T1000 (cell line): ENCODE measurements at regions not wholly inside any gene's neighbourhood (a gene's known extent, or its start where the extent isn't known, plus 50 kb on each side); places are given as distances from the start of the nearest gene placed in this dataset.

Source experiments
- DNase-seq: peaks from one replicate; lab custom pipeline; 2025; ENCODE audit warnings: mixed read lengths; lab: John Stamatoyannopoulos, UW

- DNase-seq = no peak
Observed at GRCh38 chr18:76126327-76126726, 368.7 kb downstream of the ZNF516 start.

- DNase-seq = no peak
Observed at GRCh38 chr18:76121011-76121410, 374.0 kb downstream of the ZNF516 start.

DNA sequence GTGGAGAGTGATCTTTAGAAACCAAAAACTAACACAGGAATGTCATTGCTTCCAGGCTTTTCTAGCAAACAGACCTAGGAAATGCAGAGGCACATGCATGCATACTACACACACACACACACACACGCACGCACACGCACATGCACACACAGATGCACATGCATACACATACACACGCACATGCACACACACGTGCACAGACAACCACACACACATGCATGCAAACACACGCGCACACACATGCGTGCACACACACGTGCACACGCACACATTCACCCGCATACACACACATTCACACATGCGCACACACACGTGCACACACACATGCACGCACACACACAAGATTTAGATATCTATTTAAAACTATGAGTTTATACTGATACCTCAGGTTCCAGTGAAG lies 379.5 kb downstream of the ZNF516 start:
- DNase-seq = no peak

GRCh38 chr18:76113101-76113500 lies 381.9 kb downstream of the ZNF516 start:
- DNase-seq = no peak

DNA sequence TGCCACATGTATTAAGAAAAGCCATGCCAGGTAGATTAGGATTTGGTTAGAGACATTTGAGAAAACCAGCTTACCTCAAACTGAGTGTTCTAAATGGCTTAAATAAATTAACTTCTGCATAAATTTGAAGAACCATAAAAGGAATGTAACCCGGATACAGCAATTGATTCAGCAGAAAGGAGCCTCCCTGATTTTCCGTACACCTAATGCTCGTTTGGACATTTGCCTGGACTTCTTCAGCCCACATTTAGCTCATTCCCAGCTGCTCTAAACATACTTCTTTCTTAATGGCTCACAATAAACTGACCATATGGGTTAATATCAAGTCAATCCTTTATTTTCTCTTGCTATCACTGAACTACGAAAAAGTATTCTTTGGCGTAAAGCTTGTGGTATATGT lies 392.4 kb downstream of the ZNF516 start:
- no peak for DNase-seq

DNA sequence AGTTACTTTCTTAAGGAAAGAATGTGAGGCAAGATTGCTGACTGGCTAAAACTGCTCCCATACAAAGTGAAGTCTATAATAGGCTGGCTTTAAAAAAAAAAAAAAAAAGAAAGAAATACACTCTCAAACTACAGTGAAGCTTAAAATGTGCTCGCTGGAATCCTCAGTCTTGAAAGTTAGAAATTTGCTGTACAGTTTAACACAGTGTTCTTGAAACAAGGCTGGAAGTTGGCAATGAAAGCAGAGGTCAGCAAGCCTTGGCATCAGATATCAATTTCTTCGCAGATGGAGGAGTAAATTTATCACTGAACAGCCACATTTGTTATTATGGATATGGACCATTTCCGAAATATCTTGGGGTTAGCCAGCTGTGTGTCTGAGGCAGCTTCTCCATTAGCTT lies 392.9 kb downstream of the ZNF516 start:
- no peak for DNase-seq

DNA sequence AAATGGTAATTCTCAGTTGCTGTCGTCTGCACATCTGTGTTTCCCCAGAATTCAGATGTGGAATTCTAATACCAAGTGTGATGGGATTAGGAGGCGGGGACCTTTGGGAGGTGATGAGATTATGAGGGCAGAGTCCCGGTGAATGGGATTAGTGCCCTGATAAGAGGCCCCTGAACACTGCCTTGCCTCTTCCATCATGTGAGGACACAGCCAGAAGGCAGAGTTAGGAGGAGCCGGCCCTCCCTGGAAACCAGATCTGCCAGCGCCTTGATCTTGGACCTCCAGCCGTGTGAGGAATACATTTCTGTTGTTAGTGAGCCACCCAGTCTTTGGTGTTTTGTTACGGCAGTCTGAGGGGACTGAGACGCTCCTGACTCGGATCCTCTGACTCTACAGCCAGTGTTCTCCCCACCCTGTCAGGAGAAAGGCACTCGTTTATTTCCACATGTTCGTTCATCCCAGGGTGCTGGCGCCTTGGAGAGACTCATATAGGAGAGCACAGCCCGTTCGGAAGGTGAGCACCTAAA lies 395.0 kb downstream of the ZNF516 start:
- DNase-seq = no peak

GRCh38 chr18:76098674-76099411 lies 396.2 kb downstream of the ZNF516 start:
- DNase-seq = no peak

GRCh38 chr18:76081536-76081935 lies 413.5 kb downstream of the ZNF516 start:
- DNase-seq = no peak

DNA sequence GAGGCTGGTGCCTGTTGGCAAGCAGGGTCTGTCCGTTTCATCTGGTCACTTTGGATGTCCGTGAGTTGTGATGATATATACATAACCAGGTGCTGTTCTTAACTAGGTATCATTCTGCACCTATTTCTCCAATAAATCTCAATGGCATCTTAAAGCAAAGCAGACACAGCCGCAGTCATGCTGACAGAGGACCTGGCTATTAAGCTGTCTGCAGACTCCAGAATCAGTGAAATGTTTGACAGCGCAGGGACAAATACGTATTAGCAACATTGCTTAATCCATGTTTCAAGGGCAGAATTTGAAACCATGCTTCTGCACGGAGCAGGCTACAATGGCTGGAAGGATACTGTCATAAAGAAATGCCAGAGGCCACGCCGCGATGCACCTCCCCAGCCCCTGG lies 414.6 kb downstream of the ZNF516 start:
- DNase-seq = no peak

DNA sequence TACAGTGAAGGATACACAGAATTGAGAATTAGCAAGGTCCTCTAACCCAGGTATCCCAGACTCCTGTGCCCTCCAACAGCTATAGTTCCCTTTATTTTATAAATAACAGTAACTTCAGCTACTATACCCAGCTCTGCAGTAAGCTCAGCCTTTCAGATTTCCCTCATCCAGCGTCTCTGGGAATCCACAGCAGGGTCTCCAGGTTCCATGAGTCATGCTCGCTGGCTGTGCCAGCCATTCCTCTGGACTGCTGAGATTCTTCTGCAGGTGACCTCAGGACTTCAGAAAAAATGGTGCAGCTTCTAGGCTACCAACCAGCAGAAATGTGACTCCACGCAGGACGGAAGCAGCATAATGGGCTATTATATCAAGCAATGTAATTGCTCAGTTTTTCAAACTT lies 419.3 kb downstream of the ZNF516 start:
- no peak for DNase-seq

DNA sequence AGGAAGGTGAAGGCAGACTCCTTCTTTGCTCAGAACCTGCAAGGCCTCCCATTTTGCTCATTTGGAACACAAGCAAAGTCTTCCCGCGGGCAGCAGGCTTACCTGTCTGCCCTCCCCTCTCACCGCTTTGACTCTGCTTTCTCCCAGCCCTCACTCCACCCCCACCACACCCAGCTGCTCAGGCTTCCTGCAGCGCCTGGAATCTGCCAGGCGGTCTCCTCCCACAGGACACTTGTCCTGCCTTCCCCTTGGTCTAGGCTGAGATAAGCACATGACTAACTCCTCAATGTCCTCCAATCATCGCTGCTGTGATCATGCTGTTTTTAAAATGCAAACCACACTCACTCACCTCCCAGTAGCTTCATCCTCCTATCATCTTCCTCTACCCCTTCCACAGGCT lies 430.0 kb downstream of the ZNF516 start:
- no peak for DNase-seq

DNA sequence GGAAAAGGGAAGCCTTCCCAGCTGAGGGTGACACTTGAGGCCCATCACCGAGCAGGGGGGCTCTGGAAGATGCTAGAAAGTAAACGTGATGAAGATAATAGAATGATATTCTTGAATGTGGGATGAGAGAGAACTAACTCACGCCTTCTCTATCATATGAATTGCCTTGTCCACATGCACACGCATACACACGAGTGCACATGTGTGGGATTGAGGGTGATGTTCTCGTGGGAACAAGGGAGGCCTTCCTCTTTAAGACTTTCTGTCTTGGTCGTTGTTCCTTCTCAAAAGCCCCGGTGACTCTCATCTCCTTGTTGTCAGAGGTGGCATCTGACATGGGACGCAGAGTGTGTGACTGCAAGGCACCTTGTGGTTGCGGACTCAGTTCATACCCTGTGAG lies 436.9 kb downstream of the ZNF516 start:
- no peak for DNase-seq

- no peak for DNase-seq
Observed at GRCh38 chr18:76057386-76057785, 437.7 kb downstream of the ZNF516 start.

DNA sequence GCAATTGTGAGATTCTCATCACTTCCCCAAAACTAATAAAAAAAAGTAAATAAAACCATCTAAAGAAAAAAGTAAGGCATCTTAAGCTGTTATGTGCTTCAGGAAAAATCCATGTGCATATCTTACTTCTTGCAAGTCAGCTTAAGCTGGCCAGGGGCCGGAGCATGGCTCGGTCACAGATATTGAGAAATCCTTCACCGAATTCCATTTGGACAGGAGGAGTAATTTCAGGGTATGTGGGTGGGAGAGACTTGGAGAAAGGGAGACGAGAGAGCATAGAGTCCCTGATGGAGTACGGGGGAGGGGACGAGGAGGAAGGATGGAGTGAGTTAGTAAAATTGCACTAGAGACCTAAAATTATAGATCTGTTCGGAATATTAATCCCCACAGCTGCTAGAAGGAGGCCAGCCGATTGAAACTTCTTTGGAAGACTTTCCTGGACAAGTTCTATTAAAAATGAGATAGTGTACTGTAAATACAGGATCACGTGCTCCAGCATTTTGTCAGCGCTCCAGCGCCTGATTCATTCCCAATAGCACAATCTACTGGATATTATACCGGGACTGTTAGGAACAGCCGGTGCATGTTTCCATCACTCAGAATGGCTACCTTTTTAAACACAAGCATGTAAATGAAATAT lies 438.5 kb downstream of the ZNF516 start:
- no peak for DNase-seq

DNA sequence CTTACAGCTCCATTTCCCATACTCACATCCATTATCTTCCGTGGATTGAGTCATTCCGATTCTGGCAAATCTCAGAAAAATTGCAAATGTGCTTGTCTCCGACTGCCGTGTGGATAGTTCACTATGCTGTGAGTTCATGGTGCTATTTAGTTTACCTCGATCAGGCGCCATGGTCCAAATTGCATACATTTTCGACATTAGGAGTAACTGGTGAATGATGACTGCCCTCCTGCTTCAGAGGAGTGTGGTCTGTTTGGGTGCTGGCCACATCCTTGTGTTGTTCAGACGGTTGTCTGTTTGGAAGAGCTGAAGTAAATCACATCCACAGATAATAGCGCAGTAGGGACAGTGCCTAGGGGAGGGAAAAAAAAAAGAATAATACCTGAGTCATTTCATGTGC lies 439.5 kb downstream of the ZNF516 start:
- no peak for DNase-seq

DNA sequence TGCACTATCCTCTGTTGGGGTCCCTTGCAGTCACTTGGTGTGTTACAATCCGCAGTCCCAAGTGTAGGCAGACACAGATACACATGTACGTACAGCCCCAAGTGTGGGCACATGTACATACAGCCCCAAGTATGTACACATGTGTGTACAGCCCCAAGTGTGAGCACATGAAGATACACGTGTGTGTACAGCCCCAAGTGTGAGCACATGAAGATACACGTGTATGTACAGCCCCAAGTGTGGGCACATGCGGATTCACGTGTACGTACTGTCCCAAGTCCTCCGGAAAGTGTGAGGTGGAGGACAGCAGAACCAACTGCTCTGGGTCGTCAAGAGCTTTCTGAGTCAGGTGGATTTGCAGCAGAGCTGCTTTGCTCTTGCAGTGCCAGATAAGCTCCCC lies 440.0 kb downstream of the ZNF516 start:
- DNase-seq = no peak

- DNase-seq = no peak
Observed at GRCh38 chr18:76054156-76054555, 440.9 kb downstream of the ZNF516 start.

DNA sequence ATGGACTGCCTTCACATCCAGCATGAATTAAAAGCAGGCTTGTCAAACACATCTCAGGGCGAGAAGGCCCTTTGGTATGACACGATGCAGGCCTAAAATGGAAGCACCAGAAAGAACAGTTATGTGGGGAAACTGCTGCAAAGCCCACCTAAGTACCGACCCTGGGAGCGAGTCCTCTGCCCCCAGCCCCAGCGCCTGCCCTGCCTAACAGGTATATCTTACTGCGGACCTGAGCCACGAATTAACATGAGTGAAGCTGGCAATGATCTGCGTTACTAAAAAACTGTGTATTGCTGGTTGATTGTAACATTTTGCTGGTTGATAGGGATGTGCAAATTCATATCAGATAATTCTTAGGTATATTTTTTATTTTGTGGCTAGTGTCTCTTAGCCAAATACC lies 441.5 kb downstream of the ZNF516 start:
- DNase-seq = no peak

DNA sequence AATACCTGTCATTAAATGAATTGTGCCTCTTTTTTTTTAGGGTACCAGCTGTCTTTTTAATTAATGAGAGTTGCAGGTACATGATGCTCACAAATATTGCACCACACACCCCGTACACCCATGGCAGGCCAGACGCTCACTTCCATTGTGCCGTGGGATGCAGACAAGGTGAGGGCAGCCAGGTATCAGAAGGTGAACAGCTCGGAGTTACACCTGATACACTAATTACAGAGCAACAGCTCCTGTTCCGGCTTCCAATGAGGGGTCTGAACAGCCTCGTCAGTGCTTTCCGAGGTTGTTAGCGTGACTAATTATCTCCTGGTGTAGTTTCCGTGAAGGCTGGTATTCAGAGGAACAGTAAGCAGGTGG lies 442.8 kb downstream of the ZNF516 start:
- DNase-seq = no peak

DNA sequence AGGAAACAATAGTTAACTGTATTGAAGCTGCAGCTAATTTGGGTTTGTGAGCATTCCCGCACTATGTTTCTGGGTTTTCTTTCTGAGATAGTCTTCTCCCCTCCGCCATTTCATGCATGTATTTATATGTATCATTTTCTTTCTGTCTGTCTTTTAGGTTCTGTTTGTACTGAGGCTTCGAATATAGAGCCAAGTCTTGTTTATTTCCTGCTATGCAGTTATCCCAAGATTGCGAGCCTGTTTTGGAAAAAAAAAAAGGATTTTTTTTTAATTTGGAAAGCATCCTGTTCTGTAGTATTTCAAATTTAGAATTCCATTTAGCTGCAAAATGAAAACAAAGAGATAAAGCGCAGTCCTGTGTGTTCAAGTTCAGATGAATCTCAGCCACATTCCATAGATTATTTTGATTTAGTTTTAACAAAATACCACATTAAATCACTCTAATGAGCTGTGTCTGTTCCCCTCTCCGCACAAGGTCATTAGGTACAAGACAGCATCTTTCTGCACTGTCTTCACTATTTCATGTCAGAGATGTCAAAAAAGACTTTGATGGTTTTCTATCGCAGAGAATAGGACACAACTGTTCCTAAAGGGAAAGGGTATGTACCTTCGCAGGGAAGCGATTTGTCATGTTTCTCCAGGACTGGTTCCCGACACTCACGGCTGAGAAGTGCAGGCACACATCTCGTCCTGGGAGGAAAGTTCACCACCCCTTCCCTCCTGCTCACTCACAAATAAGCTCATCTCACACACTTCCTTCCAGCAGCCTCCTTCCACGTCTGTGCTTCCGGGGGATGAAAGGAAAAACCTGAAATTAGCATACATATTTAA lies 443.4 kb downstream of the ZNF516 start:
- DNase-seq = no peak

- DNase-seq = no peak
Observed at GRCh38 chr18:76046221-76046620, 448.8 kb downstream of the ZNF516 start.

DNA sequence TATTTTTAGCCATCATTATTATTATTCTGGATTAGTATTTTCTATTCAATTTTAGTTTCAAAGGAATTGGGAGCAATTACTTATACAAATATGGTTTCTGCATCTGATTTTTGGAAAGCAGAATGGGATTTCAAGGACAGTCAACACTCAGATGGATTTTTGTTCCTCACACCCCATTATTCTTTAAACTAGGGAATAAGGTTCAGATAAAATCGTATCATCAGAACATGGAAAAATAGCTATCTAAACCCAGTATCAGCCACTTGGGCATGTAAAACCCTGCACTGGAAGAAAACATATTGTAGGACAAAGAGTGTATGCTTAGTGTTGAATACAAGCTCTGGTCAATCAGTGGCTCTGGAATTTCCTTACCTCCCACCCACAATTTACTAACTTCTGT lies 452.5 kb downstream of the ZNF516 start:
- no peak for DNase-seq
